ENCODE measurements at regions not wholly inside any gene's neighbourhood (a gene's known extent, or its start where the extent isn't known, plus 50 kb on each side); places are given as distances from the start of the nearest gene placed in this dataset.

DNA sequence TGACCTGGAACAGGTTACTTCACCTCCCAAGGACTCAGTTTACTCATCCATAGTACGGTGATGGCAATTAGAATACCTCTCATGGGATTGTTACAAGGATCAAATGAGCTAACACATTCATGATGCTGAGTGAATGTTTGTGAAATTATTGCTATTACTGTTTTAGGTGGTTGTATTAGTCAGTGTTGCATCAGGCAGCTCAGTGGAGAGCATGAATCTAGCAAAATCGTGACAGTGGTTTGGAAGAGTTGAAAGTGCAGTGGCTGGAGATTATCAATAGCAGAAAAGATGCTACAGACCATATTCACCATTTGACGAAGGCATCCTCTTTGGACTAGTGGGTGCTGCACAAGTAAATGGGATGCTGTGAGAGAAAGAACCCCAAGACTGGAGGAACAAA lies 50.4 kb upstream of the CTNNBL1 start:
- DNase-seq, result no peak

DNA sequence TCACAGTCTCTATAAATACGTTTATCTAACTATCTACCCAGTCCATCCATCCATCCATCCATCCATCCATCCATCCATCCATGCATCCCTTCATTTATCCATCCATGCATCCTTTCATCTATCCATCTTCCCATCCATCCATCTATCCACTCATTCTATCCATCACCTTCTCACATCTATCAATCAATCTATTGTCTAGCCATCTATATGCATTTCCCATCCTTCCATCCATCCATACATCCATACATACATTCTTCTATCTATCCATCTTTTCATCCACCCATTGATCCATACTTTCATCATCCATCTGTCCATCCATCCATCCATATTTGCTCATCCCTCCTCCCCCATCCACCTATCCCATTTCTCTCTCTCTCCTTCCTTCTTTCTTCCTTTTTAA lies 51.6 kb upstream of the CTNNBL1 start:
- DNase-seq, result no peak

DNA sequence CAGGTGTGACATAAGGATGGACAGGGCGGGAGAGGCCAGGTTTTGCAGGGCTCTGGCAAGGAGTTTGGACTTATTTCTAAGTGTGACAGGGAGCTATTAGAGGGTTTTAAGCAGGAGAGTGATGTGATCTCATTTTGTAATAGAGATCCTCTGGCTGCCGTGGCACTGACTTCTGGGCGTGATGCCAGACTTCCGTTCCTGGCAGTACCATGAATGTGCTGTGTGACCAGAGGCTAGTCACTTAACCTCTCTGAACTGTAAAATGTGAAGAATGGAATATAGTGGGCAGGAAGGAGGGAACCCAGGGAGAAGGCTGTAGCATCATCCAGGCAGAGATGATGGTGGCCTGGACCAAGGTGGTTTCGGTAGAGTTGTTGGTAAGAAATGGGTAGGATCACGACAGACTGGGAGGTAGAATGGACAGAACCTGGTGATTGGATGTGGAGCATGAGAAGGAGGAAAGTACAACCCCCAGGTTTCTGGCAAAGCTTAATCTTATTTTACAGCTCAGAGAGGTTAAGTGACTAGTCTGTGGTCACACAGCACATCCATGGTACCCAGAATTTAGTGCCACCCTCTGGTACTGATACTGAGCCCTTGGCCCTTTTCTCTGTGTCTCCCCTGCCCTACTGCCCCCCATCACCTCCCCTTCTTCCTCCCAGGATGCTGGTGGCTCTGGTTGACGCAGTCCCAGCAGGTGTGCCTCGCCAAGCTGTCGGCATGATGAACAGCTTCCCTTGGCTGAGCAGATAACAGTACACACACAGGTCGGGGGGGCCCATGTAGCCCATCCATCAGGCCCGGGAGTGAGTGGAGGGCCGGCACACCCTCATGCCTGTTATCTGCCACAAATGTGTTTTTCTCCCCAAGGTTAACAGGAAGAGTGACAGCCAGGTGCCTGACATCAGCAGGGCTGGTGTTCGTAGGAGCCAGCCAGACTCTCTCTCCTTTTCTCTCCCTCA lies 52.9 kb upstream of the CTNNBL1 start:
- peak; percentile 12 for DNase-seq

DNA sequence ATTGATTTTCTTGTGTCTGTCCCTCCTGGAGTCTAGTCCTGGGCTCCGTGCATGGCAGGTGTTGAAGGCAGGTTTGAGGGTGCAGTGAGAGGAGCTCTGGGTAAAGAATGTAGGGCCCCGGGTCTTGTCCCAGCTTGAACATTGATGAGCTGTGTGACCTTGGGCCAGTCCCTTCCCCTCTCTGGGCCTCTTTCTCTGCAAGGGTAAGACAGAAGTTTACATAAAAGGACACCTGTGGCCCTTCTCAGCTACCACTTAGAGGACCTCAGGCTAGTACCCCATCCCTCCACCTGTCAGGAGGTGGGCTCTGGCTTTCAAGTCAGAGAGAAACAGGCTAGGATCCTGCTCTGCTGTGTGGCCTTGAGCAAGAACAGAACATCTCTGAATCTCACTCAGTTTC lies 55.3 kb upstream of the CTNNBL1 start:
- no peak for DNase-seq

DNA sequence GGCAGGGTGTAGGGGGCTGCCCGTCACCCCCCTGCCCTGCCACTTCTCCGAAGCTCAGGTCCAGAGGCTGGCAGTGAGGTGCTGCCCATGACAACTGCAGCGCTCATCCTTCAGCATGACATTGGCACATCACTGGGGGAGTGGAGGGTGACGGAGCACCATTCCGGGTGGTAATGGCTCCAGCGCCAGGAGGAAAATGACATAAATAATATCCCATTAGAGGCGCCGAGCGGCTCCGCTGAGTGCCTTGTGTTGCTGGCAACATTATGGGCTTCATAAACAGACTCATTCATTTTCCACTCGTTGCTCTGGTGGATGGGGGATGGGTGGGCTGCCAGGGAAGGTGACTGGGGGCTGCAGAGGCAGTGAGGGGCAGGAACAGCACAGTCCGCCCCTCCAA lies 56.9 kb upstream of the CTNNBL1 start:
- DNase-seq, result no peak

DNA sequence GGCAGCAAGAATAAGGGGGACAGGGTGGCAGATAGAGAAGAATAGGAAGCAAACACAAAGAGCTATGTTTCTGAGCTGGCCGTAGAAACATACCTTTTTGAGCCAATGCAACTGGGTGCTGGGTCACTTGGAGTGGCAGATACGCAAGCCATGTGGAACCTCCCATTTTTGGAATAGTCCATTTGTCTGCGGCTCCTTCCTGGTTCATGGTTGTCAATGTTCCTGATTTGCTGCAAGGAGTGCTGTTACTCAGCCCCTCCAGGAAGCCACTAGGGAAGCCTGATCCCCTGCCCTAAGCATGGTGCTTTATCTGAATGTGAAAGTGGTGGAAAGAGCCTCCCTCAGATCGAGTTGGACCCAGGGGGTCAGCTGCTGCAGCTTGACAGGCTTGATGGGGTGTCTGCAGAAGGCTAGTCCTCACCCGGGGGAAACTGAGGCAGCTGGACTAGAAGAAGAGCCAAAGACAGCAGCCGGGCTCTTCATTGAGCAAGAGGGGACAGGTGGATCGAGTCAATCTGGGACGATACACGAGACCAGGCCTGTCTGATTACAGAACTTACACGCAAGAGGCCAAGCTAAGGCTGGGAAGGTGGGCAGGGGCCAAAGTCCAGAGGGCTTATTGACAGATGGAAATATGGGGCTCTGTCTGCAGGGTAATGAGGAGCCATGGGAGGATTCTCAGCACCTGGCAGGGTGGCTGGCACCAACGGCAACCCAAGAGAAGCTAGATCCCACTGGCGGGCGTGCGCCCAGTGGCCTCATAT lies 57.4 kb upstream of the CTNNBL1 start:
- no peak for DNase-seq

DNA sequence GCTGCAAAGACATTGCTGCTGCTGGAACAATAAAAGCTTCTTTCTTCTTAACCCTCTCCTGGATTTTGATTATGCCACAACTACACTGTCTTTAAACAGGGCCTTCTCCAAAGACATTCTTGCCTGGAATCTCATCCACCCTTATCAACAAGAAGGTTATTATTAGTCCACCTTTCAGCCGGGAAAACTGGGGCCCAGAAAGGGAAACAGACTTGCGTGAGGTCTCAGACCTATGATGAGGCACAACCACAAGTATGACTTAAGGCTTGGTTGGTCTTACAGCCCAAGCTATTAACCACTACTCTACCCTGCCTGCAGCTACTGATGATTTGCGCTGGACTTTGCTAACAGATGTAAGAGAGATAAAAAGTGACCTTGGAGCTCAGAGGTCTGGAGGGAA lies 62.8 kb upstream of the CTNNBL1 start:
- no peak for DNase-seq

DNA sequence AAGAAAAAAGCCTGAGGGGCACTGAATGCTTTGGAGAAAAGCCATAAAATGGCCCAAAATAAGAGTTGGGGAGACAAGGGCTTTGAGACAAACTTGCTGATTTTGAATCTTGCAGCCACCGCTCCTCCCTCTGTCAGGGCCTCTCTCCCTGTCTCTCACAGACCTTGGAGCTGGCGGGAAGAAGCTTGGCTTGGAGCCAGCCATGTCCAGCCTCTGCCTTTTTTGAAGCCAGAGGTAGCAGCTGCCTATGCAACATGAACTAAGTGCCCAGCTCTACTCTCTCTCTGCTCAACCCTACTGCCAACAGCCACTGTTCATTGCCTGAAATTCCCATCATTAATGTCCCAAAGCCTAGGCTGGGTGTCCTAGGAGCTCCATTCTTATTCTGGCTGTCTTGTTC lies 63.7 kb upstream of the CTNNBL1 start:
- DNase-seq, result peak; percentile 61

DNA sequence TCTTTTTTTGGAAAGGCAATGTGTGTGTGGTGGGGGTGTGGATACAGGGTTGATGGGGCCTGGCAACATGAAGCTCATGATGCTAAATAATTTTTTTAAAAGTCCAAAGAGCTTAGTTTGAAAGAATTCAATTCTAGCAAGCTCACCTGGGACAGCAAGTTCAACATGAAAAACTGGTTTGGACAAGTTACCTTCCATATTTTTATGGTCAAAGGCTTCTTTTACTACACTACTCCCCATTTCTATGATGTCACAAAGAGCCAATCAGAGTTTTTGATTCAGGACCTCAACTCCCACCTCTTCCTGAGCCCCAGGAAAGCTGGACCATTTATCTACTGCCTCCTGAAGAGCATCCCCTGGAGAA lies 66.1 kb upstream of the CTNNBL1 start:
- no peak for DNase-seq

DNA sequence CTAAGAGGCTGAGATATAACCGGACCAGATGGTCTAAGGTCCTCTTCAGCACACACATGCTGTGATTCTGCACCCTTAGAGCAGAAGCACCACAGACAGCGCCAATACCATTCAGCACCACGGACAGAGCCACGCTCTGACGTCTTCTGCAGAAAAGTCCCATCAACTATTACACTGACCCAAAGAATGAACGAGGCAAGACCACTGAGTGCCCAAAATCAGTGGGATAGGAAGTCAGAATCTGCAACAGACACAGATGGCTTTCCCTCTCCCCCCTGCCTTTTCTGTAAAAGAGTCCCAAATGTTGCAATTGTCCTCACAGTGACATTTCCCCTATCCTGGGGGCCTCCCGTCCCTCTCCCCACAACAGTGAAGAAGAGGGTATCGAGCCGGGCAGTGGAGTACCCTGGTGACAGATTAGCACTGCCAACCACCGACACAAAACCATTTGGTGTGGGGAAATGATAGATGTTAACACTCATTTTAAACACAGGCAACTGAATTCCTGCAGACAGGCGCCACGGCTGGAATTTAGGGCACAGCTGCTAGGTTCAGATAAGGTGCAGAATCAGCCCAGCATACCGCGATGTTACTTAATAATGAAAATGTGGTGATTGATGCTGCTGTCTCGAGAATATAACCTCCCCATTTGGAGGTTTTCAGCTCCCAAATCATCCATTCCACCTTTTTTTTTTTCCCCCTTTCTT lies 66.6 kb upstream of the CTNNBL1 start:
- no peak for DNase-seq

DNA sequence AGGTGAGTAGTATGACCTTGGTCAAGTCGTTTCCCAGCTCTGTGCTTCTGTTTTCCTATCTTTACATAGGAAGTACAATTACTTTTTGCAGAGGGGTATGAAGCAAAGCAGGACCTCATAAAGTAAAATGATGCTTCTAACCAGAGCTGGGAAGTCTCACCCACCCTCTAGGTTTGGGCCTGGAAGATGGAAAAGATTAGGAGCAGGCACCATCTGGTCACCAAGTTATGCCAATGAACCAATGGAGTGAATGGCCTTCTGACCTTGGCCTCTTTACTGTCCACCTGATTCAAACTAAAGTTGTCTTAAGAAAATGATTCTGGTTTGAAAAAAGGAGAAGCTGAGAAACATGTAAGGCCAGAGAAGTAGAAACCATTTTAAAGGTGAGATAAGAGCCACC lies 68.9 kb upstream of the CTNNBL1 start:
- DNase-seq, result no peak

DNA sequence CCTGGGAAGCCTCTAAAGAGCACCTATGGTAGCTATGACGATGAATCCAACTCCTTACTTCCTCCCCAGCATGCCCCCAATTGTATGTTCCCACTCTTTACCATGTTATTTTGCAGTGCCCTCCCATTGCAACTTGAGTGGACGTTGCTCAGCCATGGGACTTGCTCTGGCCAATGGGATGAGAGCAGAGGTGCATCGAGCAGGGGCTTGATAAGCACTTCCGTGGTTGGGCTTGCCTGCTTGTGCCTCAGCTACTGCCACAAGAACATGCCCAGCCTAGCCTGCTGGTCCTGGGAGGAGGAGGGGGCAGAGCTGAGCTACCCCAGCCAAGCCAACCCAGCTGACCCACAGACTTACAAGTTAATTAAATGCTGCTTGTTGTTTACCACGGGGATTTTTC lies 71.1 kb upstream of the CTNNBL1 start:
- DNase-seq, result no peak

DNA sequence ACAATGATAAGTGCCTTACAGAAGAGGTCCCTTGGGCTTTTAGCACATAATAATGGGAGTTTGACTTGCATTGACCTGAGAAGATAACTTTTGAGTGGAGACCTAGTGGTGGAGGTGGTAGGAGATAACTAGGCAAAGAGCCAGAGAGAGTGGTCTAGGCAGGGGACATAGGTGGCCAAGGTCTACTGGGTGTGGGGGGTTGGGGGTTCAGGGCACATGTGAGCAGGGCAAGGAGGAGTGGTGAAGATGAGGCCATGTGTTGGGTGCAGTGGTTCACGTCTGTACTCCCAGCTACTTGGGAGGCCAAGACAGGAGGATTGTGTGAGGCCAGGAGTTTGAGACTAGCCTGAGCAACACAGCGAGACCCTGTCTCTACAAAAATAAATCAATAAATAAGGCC lies 74.3 kb upstream of the CTNNBL1 start:
- DNase-seq, result no peak

DNA sequence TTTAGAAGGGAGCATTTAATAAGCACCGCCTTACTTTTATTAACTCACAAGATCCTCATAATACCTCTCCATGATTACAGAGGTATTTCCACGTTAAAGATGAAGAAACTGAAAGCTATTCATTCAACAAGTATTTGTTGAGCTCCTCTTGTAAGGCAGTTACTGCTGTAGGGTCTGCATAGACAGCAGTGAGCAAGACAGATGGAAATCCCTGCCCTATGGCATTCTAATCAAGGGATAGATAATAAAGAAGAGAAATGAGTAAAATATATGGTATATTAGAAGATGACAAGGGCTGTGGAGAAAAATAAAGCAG lies 77.8 kb upstream of the CTNNBL1 start:
- DNase-seq, result no peak

DNA sequence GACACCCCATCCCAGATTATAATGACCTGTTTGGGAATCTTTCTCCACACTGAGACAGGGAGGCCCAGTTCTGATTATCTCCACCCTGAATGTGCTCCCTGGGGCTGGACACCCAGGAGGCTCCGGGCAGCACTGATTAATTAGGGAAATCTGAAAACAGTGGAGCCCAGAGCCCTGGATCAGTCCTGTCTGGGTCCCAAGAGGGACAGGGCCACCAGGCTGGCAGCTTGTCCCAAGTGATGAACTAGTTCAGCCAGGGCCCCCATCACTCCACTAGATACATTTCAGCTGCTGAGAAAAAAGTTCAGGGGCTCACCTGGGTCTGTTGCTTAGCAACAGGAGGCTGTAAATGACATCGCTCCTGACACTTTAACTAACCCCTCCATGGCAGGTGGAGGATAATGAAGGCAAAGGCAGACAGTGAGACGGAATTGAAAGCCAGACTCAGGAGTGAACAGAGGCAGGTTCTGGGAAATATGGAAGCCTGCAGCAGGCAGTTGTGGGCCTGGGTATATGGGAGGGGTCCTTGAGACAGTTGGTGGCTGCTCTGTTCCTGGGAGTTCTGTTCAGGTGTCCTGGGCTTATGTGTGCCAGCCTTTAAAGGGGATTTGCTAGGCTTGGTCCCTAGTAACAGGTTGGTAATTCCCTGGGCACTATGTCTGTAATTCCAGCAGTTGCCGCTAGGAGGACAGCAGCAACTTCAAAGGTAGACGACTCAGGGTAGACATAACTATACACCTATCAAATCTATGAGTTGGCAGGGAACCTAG lies 78.3 kb upstream of the CTNNBL1 start:
- peak; percentile 19 for DNase-seq

DNA sequence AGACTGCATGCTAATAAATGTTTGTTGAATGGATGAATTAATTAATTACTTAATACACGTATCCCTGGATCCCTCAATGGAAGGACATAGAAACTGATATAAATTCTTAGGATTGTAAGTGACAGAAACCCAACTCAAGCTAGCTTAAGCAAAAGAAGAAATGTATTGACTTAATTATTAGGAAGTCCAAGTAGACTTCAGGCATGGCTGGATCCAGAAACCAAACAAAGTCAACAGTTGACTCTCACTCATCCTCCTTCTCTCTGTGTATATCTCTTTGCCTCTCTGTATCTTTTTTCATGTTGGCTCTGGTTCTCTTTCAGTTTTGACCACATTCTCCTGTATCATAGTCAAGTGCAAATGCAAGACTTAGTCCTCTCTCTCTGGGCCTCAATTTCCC lies 82.0 kb upstream of the CTNNBL1 start:
- no peak for DNase-seq

DNA sequence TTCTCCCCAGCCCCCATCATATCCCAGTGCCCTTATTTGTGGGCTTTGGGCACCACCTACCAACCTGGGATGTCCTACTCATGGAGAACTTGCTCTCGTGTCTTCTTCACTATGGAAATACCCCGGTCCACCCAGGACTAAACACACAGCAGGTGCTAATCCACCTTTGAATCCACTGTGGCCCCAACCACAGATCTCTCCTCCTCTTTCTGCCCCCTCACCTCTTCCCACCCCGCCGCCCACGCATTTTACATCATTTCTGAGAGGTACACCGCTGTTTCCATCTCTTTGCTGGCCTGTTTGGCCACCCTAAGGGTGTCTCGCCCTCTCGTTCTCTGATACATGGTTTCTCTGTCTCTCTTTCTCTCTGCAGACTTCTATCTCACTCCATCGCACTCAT lies 82.5 kb upstream of the CTNNBL1 start:
- no peak for DNase-seq

DNA sequence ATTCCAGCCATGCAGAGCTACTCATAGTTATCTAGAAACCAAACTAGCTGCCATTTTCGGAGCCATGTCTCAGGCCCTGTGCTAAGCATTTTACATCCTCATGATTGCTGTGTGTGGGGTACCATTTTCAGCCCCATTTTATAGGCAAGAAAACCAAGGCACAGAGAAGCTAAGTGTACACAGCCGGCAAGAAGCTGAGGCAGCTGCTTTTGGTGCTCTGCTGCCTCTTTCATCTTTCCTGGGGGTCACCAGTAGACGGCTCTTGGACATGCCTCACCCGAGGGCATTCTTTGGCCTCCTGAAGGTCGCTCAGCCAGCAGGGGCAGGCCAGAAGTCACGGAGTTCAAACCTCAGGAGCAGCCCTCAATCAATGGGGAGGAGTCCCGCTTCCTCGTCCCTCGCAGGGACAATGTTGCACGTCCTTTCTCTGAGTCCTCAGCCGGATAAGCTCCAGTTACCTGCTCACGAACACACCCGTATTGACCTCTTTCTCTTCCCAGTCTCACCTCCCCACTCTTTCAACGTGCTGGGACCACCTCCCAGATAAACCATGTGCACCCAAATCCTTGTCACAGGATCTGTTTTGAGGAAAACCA lies 82.6 kb upstream of the BLCAP start:
- DNase-seq, result no peak

DNA sequence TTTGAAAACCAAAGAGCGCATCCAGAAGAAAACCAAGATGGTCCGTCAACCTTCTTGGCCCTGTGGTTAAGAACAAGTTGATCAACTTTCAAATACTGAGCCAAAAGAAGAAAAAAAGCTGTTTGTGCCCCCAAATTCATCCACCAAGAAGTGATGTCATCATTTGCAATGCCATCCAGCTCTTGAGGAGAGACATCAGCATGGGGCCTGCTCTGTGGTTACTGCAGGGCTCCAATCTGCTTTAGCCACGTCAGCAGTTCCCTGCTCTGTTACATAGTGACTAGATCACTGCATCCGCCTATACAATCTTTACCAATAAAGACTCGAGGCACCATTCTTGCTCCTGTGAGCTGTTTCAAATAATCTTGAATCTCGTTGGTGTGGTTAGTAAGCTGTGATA lies 75.0 kb upstream of the BLCAP start:
- DNase-seq, result no peak

DNA sequence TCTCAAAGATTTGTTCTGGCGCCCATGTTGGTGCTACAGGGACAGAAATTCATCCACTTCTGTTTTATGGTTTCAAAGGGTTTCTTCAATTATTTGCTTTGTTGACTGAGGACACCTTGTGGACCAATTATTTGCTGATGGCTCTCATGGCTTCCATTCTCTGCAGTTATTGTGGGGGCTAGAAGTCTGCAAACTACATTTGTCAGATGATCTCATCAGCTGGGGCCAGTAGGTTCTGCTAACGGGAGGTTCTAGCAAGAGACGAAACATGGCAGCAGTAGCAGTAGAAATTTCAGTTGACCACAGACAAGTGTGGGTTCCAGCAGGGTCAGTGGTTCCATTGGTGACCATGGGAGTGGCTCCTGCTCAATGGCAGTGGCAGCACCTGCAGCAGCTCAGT lies 72.8 kb upstream of the BLCAP start:
- no peak for DNase-seq

DNA sequence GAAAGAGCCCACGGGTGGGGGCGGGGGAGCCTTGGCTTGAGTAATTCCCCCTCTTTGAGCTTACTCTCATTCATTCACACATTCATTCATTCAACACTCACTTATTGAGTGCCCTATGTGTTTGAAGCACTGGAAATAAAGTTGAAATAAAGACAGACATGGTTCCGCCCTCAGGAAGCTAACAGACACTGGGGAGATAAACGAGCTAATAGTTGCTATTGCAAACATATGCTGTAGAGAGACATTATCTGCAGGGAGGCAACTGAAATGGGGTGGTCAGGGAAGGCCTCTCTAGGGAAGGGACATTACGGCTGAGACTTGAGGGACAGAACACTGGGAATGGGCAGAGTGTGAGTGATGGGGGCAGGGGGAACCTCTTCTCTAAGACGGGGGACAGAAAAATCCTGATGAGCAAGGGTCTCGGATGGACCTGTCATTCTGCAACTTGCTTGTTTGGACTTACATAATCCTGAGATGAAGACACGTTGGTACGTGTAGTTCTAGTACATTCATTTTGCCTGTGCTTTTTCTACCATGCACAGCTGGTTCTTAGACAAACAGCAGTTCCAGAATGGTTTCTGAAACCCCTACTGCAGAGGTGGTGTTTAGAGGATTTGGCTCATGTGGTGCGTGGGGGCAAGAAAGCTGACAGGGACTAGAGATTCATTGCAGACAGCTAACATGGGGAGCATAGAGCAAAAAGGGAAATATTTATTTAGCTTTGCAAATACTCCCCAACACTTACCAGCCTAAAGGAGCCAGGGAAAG lies 71.1 kb upstream of the BLCAP start:
- DNase-seq, result no peak

DNA sequence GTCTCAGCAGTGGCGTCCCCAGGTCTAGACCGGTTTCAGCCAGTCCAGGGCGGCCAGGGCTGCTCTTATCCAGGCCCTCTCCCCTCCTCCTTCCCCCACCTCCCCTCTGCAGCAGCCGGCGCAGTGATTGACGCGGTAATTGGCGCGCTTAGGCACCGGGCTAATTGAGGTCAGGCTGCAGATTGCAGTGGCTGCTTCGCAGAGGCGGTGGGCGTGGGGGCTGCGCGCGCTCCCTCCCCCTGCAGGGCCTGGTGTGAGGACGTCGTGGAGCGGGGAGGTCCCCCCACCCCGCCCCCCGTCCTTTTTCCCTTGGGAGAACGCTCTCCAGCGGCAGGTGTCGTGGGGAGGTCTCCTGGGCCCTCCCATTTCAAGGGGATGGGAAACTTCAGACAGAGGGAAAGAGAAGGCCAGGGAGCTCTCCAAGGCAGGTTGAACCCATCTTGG lies 70.4 kb upstream of the BLCAP start:
- DNase-seq, result peak; percentile 41
